RWPE2 (cell line): ENCODE measurements at regions not wholly inside any gene's neighbourhood (a gene's known extent, or its start where the extent isn't known, plus 50 kb on each side); places are given as distances from the start of the nearest gene placed in this dataset.

Experiments
- ATAC-seq: fragments of 200-7000 bp; cut with Tn5 transposase; 3 replicates; pipeline ENCODE4 v1.9.1; 2021; ENCODE audit warnings: low read depth
- DNase-seq: peaks from one replicate; pipeline ENCODE4 v3.0.0-alpha.2; 2020; ENCODE audit warnings: low spot score
- H3K27ac ChIP-seq: fragments of 450-650 bp; 2 replicates; pipeline ENCODE4 v1.5.1; 2017; ENCODE audit warnings: mild to moderate bottlenecking; ENCODE audit not compliant: poor library complexity, severe bottlenecking
- H3K27me3 ChIP-seq: fragments of 250-450 bp; sonication (Bioruptor Pico); 2 replicates; pipeline ENCODE4 v1.5.1; 2021; ENCODE audit warnings: mild to moderate bottlenecking, moderate library complexity; ENCODE audit not compliant: insufficient read depth, poor library complexity, severe bottlenecking
- H3K36me3 ChIP-seq: fragments of 250-450 bp; sonication (Bioruptor Pico); 2 replicates; pipeline ENCODE4 v1.5.1; 2020; ENCODE audit warnings: low read depth, mild to moderate bottlenecking, moderate library complexity
- H3K4me1 ChIP-seq: fragments of 250-450 bp; sonication (Bioruptor Pico); 2 replicates; pipeline ENCODE4 v1.5.1; 2021; ENCODE audit warnings: mild to moderate bottlenecking, moderate library complexity; ENCODE audit not compliant: insufficient read depth, poor library complexity, severe bottlenecking
- H3K4me3 ChIP-seq: fragments of 250-450 bp; sonication (Bioruptor Pico); 2 replicates; pipeline ENCODE4 v1.5.1; 2021; ENCODE audit warnings: mild to moderate bottlenecking, moderate library complexity; ENCODE audit not compliant: severe bottlenecking
- H3K9me3 ChIP-seq: fragments of 250-450 bp; sonication (Bioruptor Pico); 2 replicates; pipeline ENCODE4 v1.5.1; 2021; ENCODE audit warnings: mild to moderate bottlenecking, moderate library complexity; ENCODE audit not compliant: severe bottlenecking
- CTCF ChIP-seq: fragments of 450-650 bp; IDR thresholded peaks from one replicate; pipeline ENCODE4 v1.5.1; 2017; ENCODE audit warnings: mild to moderate bottlenecking, moderate library complexity; ENCODE audit not compliant: poor library complexity, severe bottlenecking

GRCh38 chr19:23528376-23528775 lies 133.1 kb upstream of the ZNF91 start:
- ATAC-seq (peak; percentile 90), DNase-seq (no peak)
- H3K27ac ChIP-seq, result peak overlapping the region; percentile 2

GRCh38 chr19:23527797-23528196 lies 132.5 kb upstream of the ZNF91 start:
- no peak for TF ChIP-seq CTCF
- Histone ChIP-seq H3K27ac (peak overlapping the region; percentile 2), H3K4me3 (no peak overlapping the region), H3K27me3 (no peaks in the 10 kb centered on the region), H3K9me3 (no peaks in the 10 kb centered on the region), H3K36me3 (no peaks in the 10 kb centered on the region), H3K4me1 (peaks cover 11% of the 10 kb centered on the region)
- ATAC-seq (no peak), DNase-seq (no peak)

More at GRCh38 chr19:23528376-23528775, 133.1 kb upstream of the ZNF91 start:
- H3K9me3 ChIP-seq, result no peaks in the 10 kb centered on the region
- no peak for TF ChIP-seq CTCF
- H3K27me3 ChIP-seq, result no peaks in the 10 kb centered on the region
- no peak overlapping the region for H3K4me3 ChIP-seq
- no peaks in the 10 kb centered on the region for H3K36me3 ChIP-seq
- H3K4me1 ChIP-seq, result peaks cover 11% of the 10 kb centered on the region

GRCh38 chr19:23526302-23526701 lies 131.0 kb upstream of the ZNF91 start:
- H3K27ac ChIP-seq, result peak overlapping the region; percentile 29
- no peak for DNase-seq
- H3K9me3 ChIP-seq, result no peaks in the 10 kb centered on the region
- H3K36me3 ChIP-seq, result no peaks in the 10 kb centered on the region
- TF ChIP-seq CTCF, result no peak
- no peaks in the 10 kb centered on the region for H3K27me3 ChIP-seq
- ATAC-seq, result peak; percentile 62; the same call in 2 of the 3 replicates
- H3K4me1 ChIP-seq, result peaks cover 18% of the 10 kb centered on the region
- H3K4me3 ChIP-seq, result no peak overlapping the region

GRCh38 chr19:23525276-23525852 lies 130.1 kb upstream of the ZNF91 start:
- ATAC-seq (no peak), DNase-seq (no peak)
- TF ChIP-seq CTCF, result no peak
- H3K27ac ChIP-seq, result peak overlapping the region; percentile 29
- H3K9me3 ChIP-seq, result peaks cover 1% of the 10 kb centered on the region
- H3K4me1 ChIP-seq, result peaks cover 21% of the 10 kb centered on the region
- H3K36me3 ChIP-seq, result no peaks in the 10 kb centered on the region
- H3K4me3 ChIP-seq, result no peak overlapping the region
- H3K27me3 ChIP-seq, result no peaks in the 10 kb centered on the region

GRCh38 chr19:23523863-23524262 lies 128.6 kb upstream of the ZNF91 start:
- Histone ChIP-seq H3K4me1 (peaks cover 21% of the 10 kb centered on the region), H3K27me3 (no peaks in the 10 kb centered on the region), H3K36me3 (no peaks in the 10 kb centered on the region), H3K27ac (no peak overlapping the region), H3K9me3 (peaks cover 1% of the 10 kb centered on the region), H3K4me3 (no peak overlapping the region)
- TF ChIP-seq CTCF, result no peak
- DNase-seq (no peak), ATAC-seq (no peak)
